Midbrain (tissue), 1 donor: ENCODE measurements at regions not wholly inside any gene's neighbourhood (a gene's known extent, or its start where the extent isn't known, plus 50 kb on each side); places are given as distances from the start of the nearest gene placed in this dataset.

Experiments used
- DNase-seq: peaks from one replicate; lab custom pipeline; 2025; lab: John Stamatoyannopoulos, UW

DNA sequence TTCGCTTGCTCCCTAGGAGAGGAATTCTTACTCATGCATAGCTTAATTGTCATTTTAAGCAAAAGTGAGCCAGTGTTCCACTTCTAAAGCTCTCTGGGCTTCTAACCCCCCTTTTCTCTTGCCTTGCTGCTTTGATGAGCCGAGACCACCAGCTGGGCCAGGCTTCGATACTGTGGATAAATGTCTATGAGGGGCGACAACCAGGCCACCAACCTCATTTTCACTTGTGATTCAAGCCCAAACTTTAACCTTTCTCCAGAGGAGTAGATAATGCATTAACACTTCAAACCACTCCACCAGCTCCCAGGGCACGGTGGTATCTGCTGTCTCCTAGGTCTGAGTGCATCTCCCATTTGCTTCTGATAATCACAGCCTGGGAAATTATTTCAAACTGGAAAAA is 205.6 kb downstream of the PSAT1 start:
- DNase-seq: no peak

DNA sequence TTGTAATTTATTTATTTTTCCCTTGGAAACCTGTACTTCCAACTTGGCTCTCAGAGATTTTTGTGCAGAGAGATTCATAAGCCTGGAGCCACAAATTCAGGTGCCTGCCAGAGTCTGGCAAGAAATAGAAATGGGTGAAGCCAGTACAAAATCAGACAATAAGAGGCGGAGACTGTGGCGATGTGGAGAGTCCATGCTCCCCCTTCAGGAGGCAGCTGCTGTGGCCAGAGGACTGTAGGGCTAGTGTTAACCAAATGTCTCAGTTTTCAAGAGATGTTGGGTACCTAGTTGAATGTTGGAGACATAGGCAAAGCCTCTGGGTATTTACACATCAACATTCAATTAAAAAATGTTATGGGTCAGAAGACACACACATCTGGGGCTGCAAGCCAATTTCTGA is 208.6 kb downstream of the PSAT1 start:
- no peak for DNase-seq

GRCh38 chr9:78507037-78507436 is 210.1 kb downstream of the PSAT1 start:
- DNase-seq: no peak

- no peak for DNase-seq
These were observed 213.1 kb downstream of the PSAT1 start for GRCh38 chr9:78510035-78510434.

DNA sequence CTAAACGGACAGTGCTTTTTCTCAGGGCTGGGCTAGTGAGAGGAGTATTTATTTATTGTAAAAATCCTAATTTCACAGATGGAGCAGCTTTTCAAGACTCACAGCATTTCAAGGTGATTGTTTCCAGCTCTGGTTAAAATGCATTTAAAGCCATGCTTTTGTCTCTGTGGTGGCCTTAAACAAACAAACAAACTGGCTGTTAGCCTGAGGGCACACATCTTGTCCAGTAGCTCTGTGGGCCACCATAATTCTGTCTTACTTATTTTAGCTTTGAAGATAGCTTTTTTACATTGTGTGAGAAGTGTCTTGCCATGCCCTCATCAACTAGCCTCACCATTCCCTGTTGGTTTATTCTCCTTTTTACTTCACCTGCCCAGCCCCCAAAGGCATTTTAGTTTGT is 218.2 kb downstream of the PSAT1 start:
- DNase-seq: no peak

DNA sequence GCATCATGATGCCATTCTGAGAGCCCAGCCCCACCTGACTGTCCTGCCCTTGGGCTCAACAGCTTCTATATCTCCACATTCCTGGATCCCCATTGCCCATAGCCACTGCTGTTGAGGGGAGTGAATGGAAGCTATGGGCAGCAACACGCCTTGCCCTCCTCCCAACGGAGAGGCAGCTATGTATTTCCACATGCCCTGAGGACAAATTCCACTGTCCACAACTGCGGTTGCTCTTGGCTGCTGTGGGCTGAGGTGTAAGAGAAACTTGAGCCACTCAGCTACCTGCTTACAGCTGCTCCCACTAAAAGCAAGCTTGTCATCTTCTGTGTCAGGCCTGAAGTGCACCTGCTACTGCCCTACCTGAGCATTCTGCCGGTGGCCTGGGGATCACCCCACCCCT is 222.9 kb downstream of the PSAT1 start:
- DNase-seq: no peak

- no peak for DNase-seq
These were observed 224.8 kb downstream of the PSAT1 start for GRCh38 chr9:78521680-78522079.

- DNase-seq: no peak
These were observed 229.1 kb downstream of the PSAT1 start for GRCh38 chr9:78525986-78526560.

- no peak for DNase-seq
These were observed 236.6 kb downstream of the PSAT1 start for GRCh38 chr9:78533500-78533899.

- DNase-seq: no peak
These were observed 242.3 kb downstream of the PSAT1 start for GRCh38 chr9:78539188-78539587.

DNA sequence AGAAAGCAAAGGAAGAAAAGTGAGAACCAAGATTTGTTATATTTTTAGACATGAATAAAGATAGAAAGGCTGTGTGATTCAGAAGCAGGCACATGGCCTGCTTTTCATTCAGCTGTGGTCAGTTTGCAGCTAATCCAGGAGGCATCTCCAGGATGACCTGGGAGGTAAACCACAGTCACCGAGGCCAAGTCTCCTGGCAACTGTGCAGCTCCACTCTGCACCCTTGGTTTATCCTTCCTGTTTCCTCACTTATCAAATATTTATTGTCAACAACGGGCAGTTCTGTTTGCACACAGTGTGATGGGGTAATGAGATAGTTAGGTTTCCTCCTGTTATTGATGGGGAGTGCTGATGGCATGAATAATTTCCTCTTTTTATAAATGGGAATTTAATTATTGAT is 243.0 kb downstream of the PSAT1 start:
- DNase-seq: no peak

- DNase-seq: no peak
These were observed 245.0 kb downstream of the PSAT1 start for GRCh38 chr9:78541868-78542443.

- DNase-seq: no peak
These were observed 245.7 kb downstream of the PSAT1 start for GRCh38 chr9:78542491-78543181.

GRCh38 chr9:78543353-78543752 is 246.4 kb downstream of the PSAT1 start:
- DNase-seq: no peak

DNA sequence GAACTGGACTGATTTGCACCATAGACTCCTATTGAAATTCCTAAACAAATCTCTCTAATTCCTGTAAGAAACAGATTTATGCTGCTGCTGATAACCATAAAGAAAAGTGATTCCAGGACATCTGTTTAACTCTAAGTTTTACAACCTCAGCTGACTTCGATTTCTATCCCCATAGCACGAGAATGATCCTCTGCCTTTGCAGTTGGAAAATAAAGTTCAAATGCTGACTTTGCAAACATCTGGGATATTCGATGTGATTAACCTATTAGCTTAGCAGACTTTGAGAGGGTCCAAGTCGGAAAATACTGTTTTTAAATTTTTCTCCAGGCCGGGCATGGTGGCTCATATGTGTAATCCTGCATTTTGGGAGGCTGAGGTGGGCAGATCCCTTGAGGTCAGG is 247.3 kb downstream of the PSAT1 start:
- DNase-seq: no peak

DNA sequence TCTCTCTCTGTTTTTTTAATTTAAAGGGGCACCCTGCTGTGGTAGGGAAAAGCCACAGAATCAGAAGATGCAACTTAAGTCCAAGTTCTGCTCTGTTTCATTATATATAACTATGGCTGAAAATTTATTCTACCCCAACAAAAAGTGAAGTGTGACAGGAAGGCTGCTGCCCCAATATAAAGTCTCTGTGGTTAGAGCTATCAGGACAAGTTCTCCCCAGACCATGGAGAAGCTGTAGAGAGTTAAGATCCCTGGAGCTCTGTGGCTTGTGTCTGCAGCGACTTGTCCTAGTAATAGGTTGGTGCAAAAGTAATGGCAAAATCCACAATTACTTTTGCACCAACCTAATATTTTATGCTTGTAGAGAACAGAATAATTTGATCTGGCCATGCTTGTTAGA is 250.9 kb downstream of the PSAT1 start:
- DNase-seq: no peak

DNA sequence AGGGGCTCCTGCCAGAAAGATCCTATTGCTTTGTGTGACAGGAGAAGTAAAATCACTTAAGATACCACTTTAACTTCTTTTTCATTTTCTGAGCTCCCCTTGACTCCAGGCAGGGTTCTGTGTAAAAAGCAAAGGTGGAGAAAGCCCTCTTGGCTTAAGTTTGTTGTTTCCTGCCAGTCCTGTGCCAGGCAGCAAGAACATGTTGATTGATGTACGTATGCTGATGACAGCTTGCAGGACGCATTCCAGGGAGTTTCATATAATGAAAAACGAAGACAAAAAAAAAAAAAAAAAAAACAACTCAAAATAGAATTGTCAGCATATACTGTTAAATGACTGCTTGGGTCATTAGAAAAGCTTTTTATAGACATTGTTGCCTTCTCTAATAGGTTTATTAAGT is 251.7 kb downstream of the PSAT1 start:
- DNase-seq: no peak

- DNase-seq: no peak
These were observed 252.8 kb downstream of the PSAT1 start for GRCh38 chr9:78549711-78550110.

GRCh38 chr9:78552802-78553201 is 255.9 kb downstream of the PSAT1 start:
- no peak for DNase-seq

DNA sequence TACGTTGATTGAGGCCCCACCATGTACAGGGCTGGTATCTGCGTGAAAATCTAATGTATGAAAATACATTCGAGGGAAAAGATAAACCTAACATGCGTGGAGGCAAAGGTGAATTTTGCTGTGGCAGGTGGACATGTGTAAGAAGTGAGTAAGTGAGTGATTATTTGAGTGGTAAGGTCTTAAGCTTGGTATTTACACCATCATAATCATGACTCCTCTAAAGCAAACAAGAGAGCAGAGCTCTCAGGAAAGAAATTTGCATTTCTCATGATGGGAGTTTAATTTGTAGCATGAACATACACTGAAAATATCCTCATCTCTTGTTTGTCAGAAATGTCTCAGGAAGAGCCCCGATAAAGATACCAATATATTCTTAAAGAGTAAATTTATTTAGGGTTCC is 260.6 kb downstream of the PSAT1 start:
- no peak for DNase-seq

DNA sequence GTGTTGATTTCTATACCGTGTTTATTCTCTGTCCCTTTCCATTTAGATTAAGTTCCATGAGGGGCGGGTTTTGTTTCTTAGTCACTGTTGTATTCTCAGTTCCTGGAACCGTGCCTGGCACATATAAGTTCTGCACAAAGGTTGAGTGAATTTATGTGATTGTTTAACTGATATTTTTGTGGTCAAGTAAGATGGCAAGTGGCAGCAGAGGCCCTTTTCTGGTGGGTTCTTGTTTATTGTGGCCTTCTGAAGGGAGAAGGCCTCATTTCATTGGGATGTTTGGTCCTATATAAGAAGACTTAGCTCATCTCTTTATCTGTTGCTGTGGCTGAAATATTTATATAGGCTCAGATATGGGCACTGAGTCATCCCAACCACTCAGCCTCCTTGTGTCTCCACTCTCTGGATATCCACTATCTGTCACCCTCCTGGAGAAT is 262.5 kb downstream of the PSAT1 start:
- no peak for DNase-seq

DNA sequence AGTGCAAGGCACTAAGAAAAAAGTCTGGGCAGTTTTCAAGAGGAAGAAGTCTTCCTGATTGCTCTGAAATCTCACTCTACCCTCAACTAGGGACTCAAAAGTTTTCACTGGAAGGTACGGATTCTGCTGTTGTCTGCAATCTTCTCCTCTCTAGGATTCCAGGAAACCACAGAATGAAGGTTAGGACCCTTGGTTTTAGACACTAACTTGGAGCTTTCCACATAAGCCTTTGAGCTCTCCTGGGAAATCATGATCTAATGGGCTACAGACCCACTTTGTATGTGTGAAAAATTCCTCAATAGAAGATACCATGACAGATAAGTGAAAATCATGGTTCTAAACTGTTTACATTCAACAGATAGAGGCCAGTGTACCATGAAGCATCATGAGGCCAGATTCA is 265.1 kb downstream of the PSAT1 start:
- no peak for DNase-seq

- DNase-seq: no peak
These were observed 266.3 kb downstream of the PSAT1 start for GRCh38 chr9:78563269-78563668.

GRCh38 chr9:78565481-78565880 is 268.6 kb downstream of the PSAT1 start:
- no peak for DNase-seq
